GM19025 (cell line): ENCODE measurements at regions not wholly inside any gene's neighbourhood (a gene's known extent, or its start where the extent isn't known, plus 50 kb on each side); places are given as distances from the start of the nearest gene placed in this dataset.

Source experiments
- ATAC-seq: cut with Tn5 transposase; IDR thresholded peaks from one replicate; pipeline ENCODE4 v1.9.1; 2021; ENCODE audit warnings: mild to moderate bottlenecking, low read depth, moderate library complexity; ENCODE audit not compliant: unreplicated experiment

GRCh38 chr19:30167976-30168635 lies 204.1 kb upstream of the ZNF536 start:
- no peak for ATAC-seq

GRCh38 chr19:30168760-30169159 lies 203.4 kb upstream of the ZNF536 start:
- no peak for ATAC-seq

- no peak for ATAC-seq
These were observed 202.8 kb upstream of the ZNF536 start for GRCh38 chr19:30169196-30169900.

- no peak for ATAC-seq
These were observed 202.1 kb upstream of the ZNF536 start for GRCh38 chr19:30170081-30170480.

GRCh38 chr19:30170495-30171137 lies 201.6 kb upstream of the ZNF536 start:
- ATAC-seq: no peak

- no peak for ATAC-seq
These were observed 201.0 kb upstream of the ZNF536 start for GRCh38 chr19:30171138-30171635.

- no peak for ATAC-seq
These were observed 200.2 kb upstream of the ZNF536 start for GRCh38 chr19:30171795-30172612.

- no peak for ATAC-seq
These were observed 199.5 kb upstream of the ZNF536 start for GRCh38 chr19:30172613-30173242.

GRCh38 chr19:30173593-30174356 lies 198.4 kb upstream of the ZNF536 start:
- no peak for ATAC-seq

GRCh38 chr19:30174357-30174645 lies 197.9 kb upstream of the ZNF536 start:
- no peak for ATAC-seq

- ATAC-seq: no peak
These were observed 197.4 kb upstream of the ZNF536 start for GRCh38 chr19:30174791-30175190.

- no peak for ATAC-seq
These were observed 196.2 kb upstream of the ZNF536 start for GRCh38 chr19:30175987-30176386.

GRCh38 chr19:30178721-30179402 lies 193.3 kb upstream of the ZNF536 start:
- ATAC-seq: no peak

GRCh38 chr19:30180691-30181090 lies 191.5 kb upstream of the ZNF536 start:
- ATAC-seq: no peak

GRCh38 chr19:30183807-30184490 lies 188.2 kb upstream of the ZNF536 start:
- no peak for ATAC-seq

- no peak for ATAC-seq
These were observed 170.1 kb upstream of the ZNF536 start for GRCh38 chr19:30202060-30202600.

GRCh38 chr19:30204721-30205120 lies 167.5 kb upstream of the ZNF536 start:
- no peak for ATAC-seq

GRCh38 chr19:30206187-30206586 lies 166.0 kb upstream of the ZNF536 start:
- ATAC-seq: no peak
